ENCODE measurements at regions not wholly inside any gene's neighbourhood (a gene's known extent, or its start where the extent isn't known, plus 50 kb on each side); places are given as distances from the start of the nearest gene placed in this dataset.

- TF ChIP-seq CTCF (conservative IDR thresholded peaks at IDR 0.05 in 1 of 2, IDR thresholded peaks at IDR 0.05 in 1 of 2; ENCODE audit: extremely low read depth in 1 of 2, insufficient read depth in 1 of 2, low read depth in 1 of 2, low read length in 2 of 2) (no peak), EZH2 (IDR thresholded peaks at IDR 0.05; ENCODE audit: borderline replicate concordance, low read length) (no peak)
Measured at GRCh38 chr2:2739231-2739795, 408.2 kb upstream of the MYT1L start.

Data from mammary epithelial cell (primary cell).